HepG2 (cell line): ENCODE measurements at regions not wholly inside any gene's neighbourhood (a gene's known extent, or its start where the extent isn't known, plus 50 kb on each side); places are given as distances from the start of the nearest gene placed in this dataset.

ENCODE experiments used
- ATAC-seq: fragments of 200-7000 bp; cut with Tn5 transposase; 3 replicates; pipeline ENCODE4 v1.9.1; 2020; ENCODE audit warnings: mild to moderate bottlenecking, moderate library complexity
- BruUV-seq: library from RNA; stranded (reverse); fragments of 400-500 nt; replicated peaks from 2 replicates; lab custom pipeline; 2021; lab: Mats Ljungman, UMichigan
- CTCF ChIA-PET: fragments of 300-600 bp; formaldehyde crosslinking; extraction: SDS; loops from one replicate; lab custom pipeline; 2021; ENCODE audit warnings: low total read pairs, inconsistent platforms, low intra/inter-chr PET ratio; lab: Yijun Ruan, JAX
- POLR2A ChIA-PET: fragments of 350-600 bp; sonication (Branson Sonifier 250); formaldehyde crosslinking; loops from one replicate; lab custom pipeline; 2020; ENCODE audit warnings: antibody characterized with exemption, inconsistent platforms; lab: Yijun Ruan, JAX
- DNase-seq: peaks from one replicate; pipeline ENCODE4 v3.0.0-alpha.2; 2015; ENCODE audit warnings: low spot score
- FAIRE-seq: peaks from 3 replicates; lab custom pipeline; 2011; peaks lifted over from hg19 to GRCh38; lab: Jason Lieb, UNC
- H2AFZ ChIP-seq: one replicate; pipeline ENCODE4 v1.6.1; 2011; ENCODE audit warnings: low read length, inconsistent platforms
- H3K27ac ChIP-seq: fragments of 300-600 bp; 3 replicates; pipeline ENCODE4 v1.8.0; 2011; ENCODE audit warnings: mixed run types, mild to moderate bottlenecking, mixed read lengths, low read length, inconsistent platforms; ENCODE audit not compliant: insufficient read depth; ENCODE audit errors: extremely low read length
- H3K27me3 ChIP-seq, 2 experiments: fragments of 200-600 bp in 1 of 2; 2 replicates in 1 of 2; 3 replicates in 1 of 2; pipeline versions ENCODE4 v1.6.0 to v1.8.0; 2011; ENCODE audit warnings: low read length in 2 of 2, mild to moderate bottlenecking in 2 of 2, moderate library complexity in 2 of 2, inconsistent platforms in 1 of 2; ENCODE audit not compliant: insufficient read depth in 2 of 2, control insufficient read depth in 1 of 2
- H3K36me3 ChIP-seq, 2 experiments: fragments of 200-600 bp in 1 of 2; replicated peaks in 1 of 2; 2 replicates in 1 of 2; 3 replicates in 1 of 2; pipeline versions ENCODE4 v1.5.1 to v1.8.0; 2011; ENCODE audit warnings: low read length in 2 of 2, inconsistent platforms in 1 of 2; ENCODE audit not compliant: insufficient read depth in 2 of 2, control insufficient read depth in 1 of 2
- H3K4me1 ChIP-seq: 2 replicates; pipeline ENCODE4 v1.5.1; 2012; ENCODE audit warnings: low read length, inconsistent platforms; ENCODE audit not compliant: insufficient read depth
- H3K4me2 ChIP-seq: 2 replicates; pipeline ENCODE4 v1.6.0; 2011; ENCODE audit warnings: low read depth, low read length, inconsistent platforms
- H3K4me3 ChIP-seq, 3 experiments: fragments of 200-600 bp in 1 of 3; sonication (generic), shearing (Covaris generic) in 1 of 3; replicated peaks in 1 of 3; 2 replicates each; pipeline ENCODE4 v1.5.1; 2011 to 2016; ENCODE audit warnings: low read length in 3 of 3, inconsistent platforms in 2 of 3, low read depth in 2 of 3, mild to moderate bottlenecking in 2 of 3, control low read depth in 1 of 3, mixed read lengths in 1 of 3; ENCODE audit not compliant: insufficient read depth in 1 of 3
- H3K79me2 ChIP-seq: one replicate; pipeline ENCODE4 v1.6.1; 2011; ENCODE audit warnings: low read length, inconsistent platforms; ENCODE audit not compliant: insufficient read depth
- H3K9ac ChIP-seq: 2 replicates; pipeline ENCODE4 v1.6.0; 2011; ENCODE audit warnings: mild to moderate bottlenecking, low read depth, low read length, inconsistent platforms; ENCODE audit not compliant: insufficient read depth
- H3K9me3 ChIP-seq: 2 replicates; pipeline ENCODE4 v1.5.1; 2012; ENCODE audit warnings: mild to moderate bottlenecking, low read length
- H4K20me1 ChIP-seq: 2 replicates; pipeline ENCODE4 v1.6.0; 2011; ENCODE audit warnings: inconsistent platforms, mild to moderate bottlenecking, low read length, moderate library complexity; ENCODE audit not compliant: insufficient read depth
- ARNT ChIP-seq: fragments of 450-650 bp; IDR thresholded peaks from 2 replicates; pipeline ENCODE4 v1.6.1; 2017
- EP300 ChIP-seq, 3 experiments: sonication (generic) in 1 of 3; formaldehyde crosslinking in 1 of 3; IDR thresholded peaks; 2 replicates each; pipeline versions ENCODE4 v1.5.1 to v1.6.1; 2011 to 2020; ENCODE audit warnings: low read depth in 2 of 3, low read length in 2 of 3, borderline replicate concordance in 1 of 3, improper control_type of control experiment in 1 of 3, mild to moderate bottlenecking in 1 of 3, missing genetic modification reagents in 1 of 3, moderate library complexity in 1 of 3
- HDAC2 ChIP-seq: sonication (generic); formaldehyde crosslinking; IDR thresholded peaks from 2 replicates; pipeline ENCODE4 v1.4.0; 2020; ENCODE audit warnings: missing genetic modification reagents
- TEAD3 ChIP-seq: optimal IDR thresholded peaks from 2 replicates; pipeline ENCODE3; 2016; ENCODE audit warnings: borderline replicate concordance
- TMF1 ChIP-seq: sonication (generic); formaldehyde crosslinking; IDR thresholded peaks from 2 replicates; pipeline ENCODE4 v1.8.1; 2022; ENCODE audit warnings: low read depth, missing genetic modification reagents
- ZNF121 ChIP-seq: sonication (generic); formaldehyde crosslinking; IDR thresholded peaks from 2 replicates; pipeline ENCODE4 v1.5.0; 2020; ENCODE audit warnings: mild to moderate bottlenecking, missing genetic modification reagents
- ZNF207 ChIP-seq: fragments of 450-650 bp; IDR thresholded peaks from 2 replicates; pipeline ENCODE4 v1.6.1; 2016; ENCODE audit warnings: antibody characterized with exemption, borderline replicate concordance
- WGBS: methylation state at CpG from one replicate; pipeline ENCODE4 v1.1.6; 2017; ENCODE audit warnings: low lambda C conversion rate; 5-methylcytosine and 5-hydroxymethylcytosine counted together
- in situ Hi-C: cut with HindIII; loops from 2 replicates; pipeline ENCODE4 v1.10.0; 2017; ENCODE audit warnings: low pct_unique_long_range_greater_than_20kb; ENCODE audit not compliant: extremely low pct_ligation_motif_present
- intact Hi-C: fragments of 100-400 bp; cut with micrococcal nuclease; formaldehyde crosslinking; loops from one replicate; pipeline ENCODE4 v1.10.0; 2022; ENCODE audit not compliant: unreplicated experiment
- TF ChIP-seq, protein P1 (sequence below): sonication (generic); formaldehyde crosslinking; IDR thresholded peaks from 2 replicates; pipeline ENCODE4 v1.8.0; 2023; ENCODE audit warnings: mild to moderate bottlenecking, missing genetic modification reagents
- TF ChIP-seq, protein P2 (sequence below): sonication (generic); formaldehyde crosslinking; IDR thresholded peaks from 2 replicates; pipeline ENCODE4 v1.4.0; 2020; ENCODE audit warnings: mild to moderate bottlenecking, low read depth, missing genetic modification reagents

DNA sequence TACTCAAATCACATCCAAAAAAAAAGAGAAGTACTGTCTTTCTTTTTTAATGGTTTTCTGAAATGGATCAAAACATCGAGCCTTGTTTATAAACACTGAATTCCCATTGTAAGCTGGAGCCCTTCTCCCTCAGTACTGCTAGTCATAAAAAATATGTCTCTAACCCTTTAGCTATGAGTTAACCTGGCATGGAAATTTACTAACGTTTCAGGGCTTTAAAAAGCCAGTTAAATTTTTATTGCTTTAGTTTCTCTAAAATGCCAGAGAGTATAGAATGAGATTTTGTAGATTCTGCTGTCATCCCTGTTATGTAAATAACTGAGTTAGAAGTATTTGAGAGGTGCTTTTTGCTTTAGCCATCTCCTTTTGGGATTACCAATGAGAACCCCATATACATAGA lies 528.3 kb downstream of the EFNB2 start:
- FAIRE-seq (no peak), DNase-seq (no peak), ATAC-seq (no peak)
- H3K27ac ChIP-seq = no peak overlapping the region
- H3K36me3 ChIP-seq = no peaks in the 10 kb centered on the region
- intact Hi-C loops (no loop called here), in situ Hi-C loops (no loop called here)
- no peak overlapping the region for H3K9ac ChIP-seq
- H3K79me2 ChIP-seq = no peaks in the 10 kb centered on the region
- H4K20me1 ChIP-seq = no peaks in the 10 kb centered on the region
- CTCF ChIA-PET = no interaction called here
- H3K9me3 ChIP-seq = peaks cover 5% of the 10 kb centered on the region; the same call in 1 of the 2 replicates
- H3K27me3 ChIP-seq = no peaks in the 10 kb centered on the region
- no peak overlapping the region for H2AFZ ChIP-seq
- 2% methylated on average over 2 of the region's 2 CpGs for WGBS
- POLR2A ChIA-PET = no interaction called here
- no TSS peak for BruUV-seq
- no peaks in the 10 kb centered on the region for H3K4me1 ChIP-seq
- no peak for TF ChIP-seq TEAD3
- TF ChIP-seq ZNF207 = no peak
- no peak for TF ChIP-seq ZNF121 (CRISPR knock-in tag)
- TF ChIP-seq ARNT = no peak
- TF ChIP-seq, protein P1, sequence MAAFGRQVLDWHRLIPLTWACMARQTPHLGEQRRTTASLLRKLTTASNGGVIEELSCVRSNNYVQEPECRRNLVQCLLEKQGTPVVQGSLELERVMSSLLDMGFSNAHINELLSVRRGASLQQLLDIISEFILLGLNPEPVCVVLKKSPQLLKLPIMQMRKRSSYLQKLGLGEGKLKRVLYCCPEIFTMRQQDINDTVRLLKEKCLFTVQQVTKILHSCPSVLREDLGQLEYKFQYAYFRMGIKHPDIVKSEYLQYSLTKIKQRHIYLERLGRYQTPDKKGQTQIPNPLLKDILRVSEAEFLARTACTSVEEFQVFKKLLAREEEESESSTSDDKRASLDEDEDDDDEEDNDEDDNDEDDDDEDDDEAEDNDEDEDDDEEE (CRISPR knock-in tag) = no peak
- TF ChIP-seq HDAC2 = no peak
- TF ChIP-seq, protein P2, sequence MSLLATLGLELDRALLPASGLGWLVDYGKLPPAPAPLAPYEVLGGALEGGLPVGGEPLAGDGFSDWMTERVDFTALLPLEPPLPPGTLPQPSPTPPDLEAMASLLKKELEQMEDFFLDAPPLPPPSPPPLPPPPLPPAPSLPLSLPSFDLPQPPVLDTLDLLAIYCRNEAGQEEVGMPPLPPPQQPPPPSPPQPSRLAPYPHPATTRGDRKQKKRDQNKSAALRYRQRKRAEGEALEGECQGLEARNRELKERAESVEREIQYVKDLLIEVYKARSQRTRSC (CRISPR knock-in tag) = no peak
- TF ChIP-seq EP300 (IDR thresholded peaks at IDR 0.05; ENCODE audit: low read depth in 2 of 2, low read length in 2 of 2) = no peak
- TF ChIP-seq EP300 (CRISPR knock-in tag; IDR thresholded peaks at IDR 0.05; ENCODE audit: borderline replicate concordance) = no peak
- no peak for TF ChIP-seq TMF1 (CRISPR knock-in tag)
- H3K4me3 ChIP-seq = no peak overlapping the region
- H3K4me2 ChIP-seq = no peak overlapping the region
